Panc1 (cell line): ENCODE measurements at regions not wholly inside any gene's neighbourhood (a gene's known extent, or its start where the extent isn't known, plus 50 kb on each side); places are given as distances from the start of the nearest gene placed in this dataset.

Experiments
- ATAC-seq: fragments of 200-7000 bp; cut with Tn5 transposase; 2 replicates; pipeline ENCODE4 v1.9.1; 2020; ENCODE audit warnings: mild to moderate bottlenecking, moderate library complexity
- BruUV-seq: library from RNA; stranded (reverse); fragments of 400-500 nt; replicated peaks from 2 replicates; lab custom pipeline; 2021; lab: Mats Ljungman, UMichigan
- CTCF ChIA-PET: fragments of 300-600 bp; sonication (Branson Sonifier 250); formaldehyde crosslinking; loops from one replicate; lab custom pipeline; 2022; ENCODE audit warnings: antibody characterized with exemption; lab: Charles Lee
- POLR2A ChIA-PET: fragments of 300-600 bp; sonication (Branson Sonifier 250); formaldehyde crosslinking; loops from one replicate; lab custom pipeline; 2022; ENCODE audit warnings: antibody characterized with exemption; lab: Charles Lee
- DNase-seq: peaks from one replicate; pipeline ENCODE4 v3.0.0-alpha.2; 2010; ENCODE audit warnings: low read depth, low spot score
- H3K27ac ChIP-seq: 2 replicates; pipeline ENCODE4 v1.5.1; 2011; ENCODE audit warnings: mild to moderate bottlenecking, low read length, inconsistent platforms
- H3K27me3 ChIP-seq: fragments of 200-500 bp; sonication (Bioruptor generic); 2 replicates; pipeline ENCODE4 v1.6.0; 2014; ENCODE audit warnings: low read length, inconsistent platforms; ENCODE audit not compliant: control insufficient read depth, insufficient read depth
- H3K36me3 ChIP-seq: fragments of 200-500 bp; sonication (Bioruptor generic); 2 replicates; pipeline ENCODE4 v1.5.1; 2014; ENCODE audit warnings: inconsistent platforms, mild to moderate bottlenecking, low read length, moderate library complexity; ENCODE audit not compliant: control insufficient read depth, insufficient read depth
- H3K4me1 ChIP-seq: 2 replicates; pipeline ENCODE4 v1.5.1; 2011; ENCODE audit warnings: inconsistent platforms, mild to moderate bottlenecking, low read length, moderate library complexity; ENCODE audit not compliant: control insufficient read depth, insufficient read depth
- H3K4me3 ChIP-seq, 2 experiments: 2 replicates each; pipeline ENCODE4 v1.5.1; 2011 to 2012; ENCODE audit warnings: low read depth in 2 of 2, low read length in 2 of 2, mild to moderate bottlenecking in 2 of 2, inconsistent platforms in 1 of 2, moderate library complexity in 1 of 2
- H3K9me3 ChIP-seq: fragments of 200-500 bp; sonication (Bioruptor generic); 2 replicates; pipeline ENCODE4 v1.5.1; 2014; ENCODE audit warnings: low read depth, mild to moderate bottlenecking, inconsistent platforms, low read length, moderate library complexity; ENCODE audit not compliant: control insufficient read depth, insufficient read depth
- POLR2AphosphoS5 ChIP-seq: IDR thresholded peaks from 2 replicates; pipeline ENCODE4 v1.6.1; 2012; ENCODE audit warnings: mild to moderate bottlenecking, low read depth, low read length, moderate library complexity
- SIN3A ChIP-seq: IDR thresholded peaks from 2 replicates; pipeline ENCODE4 v1.6.1; 2012; ENCODE audit warnings: low read depth, mild to moderate bottlenecking, low read length, moderate library complexity, borderline replicate concordance; ENCODE audit not compliant: insufficient read depth
- TCF7L2 ChIP-seq: IDR thresholded peaks from 2 replicates; pipeline ENCODE4 v1.6.1; 2011; ENCODE audit warnings: mild to moderate bottlenecking, low read depth, low read length, inconsistent platforms
- in situ Hi-C: cut with HindIII; loops from 2 replicates; pipeline ENCODE4 v1.10.0; 2016; ENCODE audit warnings: low sequenced_read_pairs, low pct_unique_long_range_greater_than_20kb
- intact Hi-C: fragments of 100-400 bp; cut with micrococcal nuclease; formaldehyde crosslinking; loops from one replicate; pipeline ENCODE4 v1.10.0; 2022; ENCODE audit not compliant: unreplicated experiment
- TF ChIP-seq, protein P1 (sequence below): fragments of 450-650 bp; IDR thresholded peaks from 2 replicates; pipeline ENCODE4 v1.5.1; 2017; ENCODE audit warnings: mild to moderate bottlenecking
- TF ChIP-seq, protein P2 (sequence below), 2 experiments: IDR thresholded peaks; 2 replicates each; pipeline ENCODE4 v1.6.1; 2011 to 2012; ENCODE audit warnings: low read depth in 2 of 2, control low read depth in 1 of 2, low read length in 1 of 2, mild to moderate bottlenecking in 1 of 2, moderate library complexity in 1 of 2; ENCODE audit not compliant: insufficient read depth in 1 of 2

DNA sequence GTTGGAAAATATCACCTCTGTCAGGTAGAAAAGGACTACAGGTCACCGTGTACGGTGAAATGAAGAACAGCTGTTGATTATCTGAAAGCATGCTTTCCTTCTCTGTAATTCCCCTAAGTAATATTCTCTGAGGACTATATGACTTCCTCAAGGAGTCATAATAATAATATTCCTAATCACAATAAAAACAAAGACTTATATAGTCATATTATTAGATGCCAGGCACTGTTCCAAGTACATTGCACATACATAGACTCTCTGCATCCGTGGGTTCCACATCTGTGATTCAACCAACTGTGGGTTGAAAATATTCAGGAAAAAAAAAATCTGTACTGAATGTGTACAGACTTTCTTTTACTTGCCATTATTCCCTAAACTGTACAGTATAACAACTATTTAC, 512.4 kb upstream of the ID2 start:
- intact Hi-C loops = no loop called here

DNA sequence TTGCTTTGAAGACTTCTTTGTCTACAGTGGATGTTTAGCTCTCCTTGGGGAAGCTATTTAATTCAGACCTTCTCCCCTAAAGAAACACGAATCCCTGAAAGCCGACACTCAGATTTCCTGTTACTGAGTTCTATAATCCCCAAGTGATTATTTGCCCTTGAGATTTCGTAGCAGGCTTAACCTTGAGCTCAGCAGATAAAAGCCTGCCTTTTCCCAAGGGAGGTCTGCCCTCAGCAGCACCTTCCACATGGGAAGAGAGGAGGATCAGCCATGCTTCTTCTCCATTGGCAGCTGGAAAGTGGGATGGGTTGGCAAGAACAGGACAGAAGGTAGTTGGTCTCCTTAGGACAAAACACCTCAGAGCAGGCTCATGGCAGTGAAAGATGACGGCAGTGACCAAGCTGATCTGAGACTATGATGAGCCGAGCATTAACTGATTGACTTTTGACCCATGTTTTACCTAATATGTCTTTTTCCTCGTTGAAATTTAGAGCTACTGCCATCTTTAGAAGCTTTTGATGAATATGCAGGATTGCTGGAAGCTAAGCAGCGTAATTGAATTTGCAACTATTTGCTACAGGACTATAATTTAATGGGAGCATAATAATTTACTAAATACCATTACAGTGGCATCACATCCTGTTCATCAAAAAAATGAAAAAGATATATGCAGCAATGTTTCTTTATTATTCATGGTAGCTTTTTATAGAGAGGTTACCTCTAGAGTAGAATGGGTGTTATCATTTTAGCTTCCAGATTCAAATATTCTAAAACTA, 511.1 kb upstream of the ID2 start:
- ATAC-seq (no peak), DNase-seq (no peak)
- Histone ChIP-seq H3K27ac (no peak overlapping the region), H3K36me3 (no peaks in the 10 kb centered on the region), H3K9me3 (no peaks in the 10 kb centered on the region), H3K4me1 (no peaks in the 10 kb centered on the region), H3K4me3 (no peak overlapping the region), H3K27me3 (no peaks in the 10 kb centered on the region)
- no TSS peak for BruUV-seq
- TF ChIP-seq, protein P1, sequence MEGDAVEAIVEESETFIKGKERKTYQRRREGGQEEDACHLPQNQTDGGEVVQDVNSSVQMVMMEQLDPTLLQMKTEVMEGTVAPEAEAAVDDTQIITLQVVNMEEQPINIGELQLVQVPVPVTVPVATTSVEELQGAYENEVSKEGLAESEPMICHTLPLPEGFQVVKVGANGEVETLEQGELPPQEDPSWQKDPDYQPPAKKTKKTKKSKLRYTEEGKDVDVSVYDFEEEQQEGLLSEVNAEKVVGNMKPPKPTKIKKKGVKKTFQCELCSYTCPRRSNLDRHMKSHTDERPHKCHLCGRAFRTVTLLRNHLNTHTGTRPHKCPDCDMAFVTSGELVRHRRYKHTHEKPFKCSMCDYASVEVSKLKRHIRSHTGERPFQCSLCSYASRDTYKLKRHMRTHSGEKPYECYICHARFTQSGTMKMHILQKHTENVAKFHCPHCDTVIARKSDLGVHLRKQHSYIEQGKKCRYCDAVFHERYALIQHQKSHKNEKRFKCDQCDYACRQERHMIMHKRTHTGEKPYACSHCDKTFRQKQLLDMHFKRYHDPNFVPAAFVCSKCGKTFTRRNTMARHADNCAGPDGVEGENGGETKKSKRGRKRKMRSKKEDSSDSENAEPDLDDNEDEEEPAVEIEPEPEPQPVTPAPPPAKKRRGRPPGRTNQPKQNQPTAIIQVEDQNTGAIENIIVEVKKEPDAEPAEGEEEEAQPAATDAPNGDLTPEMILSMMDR = no peak
- TF ChIP-seq, protein P2, sequence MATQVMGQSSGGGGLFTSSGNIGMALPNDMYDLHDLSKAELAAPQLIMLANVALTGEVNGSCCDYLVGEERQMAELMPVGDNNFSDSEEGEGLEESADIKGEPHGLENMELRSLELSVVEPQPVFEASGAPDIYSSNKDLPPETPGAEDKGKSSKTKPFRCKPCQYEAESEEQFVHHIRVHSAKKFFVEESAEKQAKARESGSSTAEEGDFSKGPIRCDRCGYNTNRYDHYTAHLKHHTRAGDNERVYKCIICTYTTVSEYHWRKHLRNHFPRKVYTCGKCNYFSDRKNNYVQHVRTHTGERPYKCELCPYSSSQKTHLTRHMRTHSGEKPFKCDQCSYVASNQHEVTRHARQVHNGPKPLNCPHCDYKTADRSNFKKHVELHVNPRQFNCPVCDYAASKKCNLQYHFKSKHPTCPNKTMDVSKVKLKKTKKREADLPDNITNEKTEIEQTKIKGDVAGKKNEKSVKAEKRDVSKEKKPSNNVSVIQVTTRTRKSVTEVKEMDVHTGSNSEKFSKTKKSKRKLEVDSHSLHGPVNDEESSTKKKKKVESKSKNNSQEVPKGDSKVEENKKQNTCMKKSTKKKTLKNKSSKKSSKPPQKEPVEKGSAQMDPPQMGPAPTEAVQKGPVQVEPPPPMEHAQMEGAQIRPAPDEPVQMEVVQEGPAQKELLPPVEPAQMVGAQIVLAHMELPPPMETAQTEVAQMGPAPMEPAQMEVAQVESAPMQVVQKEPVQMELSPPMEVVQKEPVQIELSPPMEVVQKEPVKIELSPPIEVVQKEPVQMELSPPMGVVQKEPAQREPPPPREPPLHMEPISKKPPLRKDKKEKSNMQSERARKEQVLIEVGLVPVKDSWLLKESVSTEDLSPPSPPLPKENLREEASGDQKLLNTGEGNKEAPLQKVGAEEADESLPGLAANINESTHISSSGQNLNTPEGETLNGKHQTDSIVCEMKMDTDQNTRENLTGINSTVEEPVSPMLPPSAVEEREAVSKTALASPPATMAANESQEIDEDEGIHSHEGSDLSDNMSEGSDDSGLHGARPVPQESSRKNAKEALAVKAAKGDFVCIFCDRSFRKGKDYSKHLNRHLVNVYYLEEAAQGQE (IDR thresholded peaks at IDR 0.05; ENCODE audit: insufficient read depth in 1 of 2, low read depth in 2 of 2, low read length in 1 of 2) = no peak
- in situ Hi-C loops = no loop called here
- ChIA-PET CTCF (no interaction called here), POLR2A (no interaction called here)
- intact Hi-C loops = no loop called here

More for the DNA sequence above, 512.4 kb upstream of the ID2 start:
- in situ Hi-C loops = no loop called here
- H3K4me1 ChIP-seq = no peaks in the 10 kb centered on the region
- TF ChIP-seq, protein P1 = no peak
- TF ChIP-seq SIN3A (no peak), TCF7L2 (no peak), POLR2AphosphoS5 (no peak)
- TF ChIP-seq, protein P2 (IDR thresholded peaks at IDR 0.05; ENCODE audit: insufficient read depth in 1 of 2, low read depth in 2 of 2, low read length in 1 of 2) = no peak
- H3K4me3 ChIP-seq = no peak overlapping the region
- ChIA-PET POLR2A (no interaction called here), CTCF (no interaction called here)
- no peak for ATAC-seq
- H3K27ac ChIP-seq = no peak overlapping the region
- no TSS peak for BruUV-seq
- H3K36me3 ChIP-seq = no peaks in the 10 kb centered on the region
- H3K9me3 ChIP-seq = no peaks in the 10 kb centered on the region; the same call in 1 of the 2 replicates
- DNase-seq = no peak
- no peaks in the 10 kb centered on the region for H3K27me3 ChIP-seq
